ENCODE measurements at regions not wholly inside any gene's neighbourhood (a gene's known extent, or its start where the extent isn't known, plus 50 kb on each side); places are given as distances from the start of the nearest gene placed in this dataset.

DNA sequence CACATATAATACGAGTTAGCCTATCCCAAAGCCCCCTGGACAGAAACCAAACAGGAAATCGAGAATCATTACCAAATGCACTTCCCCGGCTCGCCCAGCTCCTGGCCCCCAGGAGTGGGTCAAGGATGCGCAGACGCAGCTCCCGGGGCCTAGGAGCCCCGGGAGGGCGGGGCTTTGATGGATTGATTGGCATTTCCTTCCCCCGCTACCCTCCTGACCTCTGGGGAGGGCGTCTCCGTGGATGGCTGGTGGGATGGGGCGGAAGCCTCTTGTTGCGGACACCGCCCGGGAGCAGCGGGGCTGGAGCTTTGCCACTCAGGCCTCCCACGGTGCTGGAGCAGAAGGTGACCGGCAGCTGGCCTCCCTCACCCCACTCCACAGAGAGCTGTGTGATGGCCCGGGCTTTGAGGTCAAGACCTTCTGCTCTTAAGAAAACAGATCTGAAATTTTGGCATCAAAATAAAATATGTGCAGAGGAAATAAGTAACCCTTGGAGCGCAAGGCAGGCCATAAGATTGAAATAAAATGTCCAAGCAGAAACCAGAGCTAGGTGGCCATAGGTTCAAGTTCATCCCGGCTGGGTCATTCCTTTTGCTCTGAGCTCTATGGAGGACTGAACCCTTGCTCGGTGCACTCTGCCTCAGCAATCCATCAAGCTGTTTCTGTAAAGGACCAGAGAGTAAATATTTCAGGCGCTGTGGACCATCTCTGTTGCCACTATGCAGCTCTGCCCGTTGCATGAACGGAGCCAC lies 262.3 kb downstream of the SOX9 start:
- TF ChIP-seq TAF1 (IDR thresholded peaks at IDR 0.05; ENCODE audit: borderline replicate concordance, insufficient read depth, low read length), result no peak
- TF ChIP-seq, protein P1, sequence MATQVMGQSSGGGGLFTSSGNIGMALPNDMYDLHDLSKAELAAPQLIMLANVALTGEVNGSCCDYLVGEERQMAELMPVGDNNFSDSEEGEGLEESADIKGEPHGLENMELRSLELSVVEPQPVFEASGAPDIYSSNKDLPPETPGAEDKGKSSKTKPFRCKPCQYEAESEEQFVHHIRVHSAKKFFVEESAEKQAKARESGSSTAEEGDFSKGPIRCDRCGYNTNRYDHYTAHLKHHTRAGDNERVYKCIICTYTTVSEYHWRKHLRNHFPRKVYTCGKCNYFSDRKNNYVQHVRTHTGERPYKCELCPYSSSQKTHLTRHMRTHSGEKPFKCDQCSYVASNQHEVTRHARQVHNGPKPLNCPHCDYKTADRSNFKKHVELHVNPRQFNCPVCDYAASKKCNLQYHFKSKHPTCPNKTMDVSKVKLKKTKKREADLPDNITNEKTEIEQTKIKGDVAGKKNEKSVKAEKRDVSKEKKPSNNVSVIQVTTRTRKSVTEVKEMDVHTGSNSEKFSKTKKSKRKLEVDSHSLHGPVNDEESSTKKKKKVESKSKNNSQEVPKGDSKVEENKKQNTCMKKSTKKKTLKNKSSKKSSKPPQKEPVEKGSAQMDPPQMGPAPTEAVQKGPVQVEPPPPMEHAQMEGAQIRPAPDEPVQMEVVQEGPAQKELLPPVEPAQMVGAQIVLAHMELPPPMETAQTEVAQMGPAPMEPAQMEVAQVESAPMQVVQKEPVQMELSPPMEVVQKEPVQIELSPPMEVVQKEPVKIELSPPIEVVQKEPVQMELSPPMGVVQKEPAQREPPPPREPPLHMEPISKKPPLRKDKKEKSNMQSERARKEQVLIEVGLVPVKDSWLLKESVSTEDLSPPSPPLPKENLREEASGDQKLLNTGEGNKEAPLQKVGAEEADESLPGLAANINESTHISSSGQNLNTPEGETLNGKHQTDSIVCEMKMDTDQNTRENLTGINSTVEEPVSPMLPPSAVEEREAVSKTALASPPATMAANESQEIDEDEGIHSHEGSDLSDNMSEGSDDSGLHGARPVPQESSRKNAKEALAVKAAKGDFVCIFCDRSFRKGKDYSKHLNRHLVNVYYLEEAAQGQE (IDR thresholded peaks at IDR 0.05; ENCODE audit: insufficient read depth in 1 of 2, low read depth in 2 of 2, low read length in 2 of 2), result no peak
- no peak for TF ChIP-seq POLR2AphosphoS5 (IDR thresholded peaks at IDR 0.05; ENCODE audit: low read depth, low read length)

All from PFSK-1 (cell line).